OCI-M2 (cell line): ENCODE measurements at regions not wholly inside any gene's neighbourhood (a gene's known extent, or its start where the extent isn't known, plus 50 kb on each side); places are given as distances from the start of the nearest gene placed in this dataset.

Experiments
- DNase-seq: peaks from one replicate; lab custom pipeline; 2025; ENCODE audit not compliant: unreplicated experiment; lab: John Stamatoyannopoulos, UW

DNA sequence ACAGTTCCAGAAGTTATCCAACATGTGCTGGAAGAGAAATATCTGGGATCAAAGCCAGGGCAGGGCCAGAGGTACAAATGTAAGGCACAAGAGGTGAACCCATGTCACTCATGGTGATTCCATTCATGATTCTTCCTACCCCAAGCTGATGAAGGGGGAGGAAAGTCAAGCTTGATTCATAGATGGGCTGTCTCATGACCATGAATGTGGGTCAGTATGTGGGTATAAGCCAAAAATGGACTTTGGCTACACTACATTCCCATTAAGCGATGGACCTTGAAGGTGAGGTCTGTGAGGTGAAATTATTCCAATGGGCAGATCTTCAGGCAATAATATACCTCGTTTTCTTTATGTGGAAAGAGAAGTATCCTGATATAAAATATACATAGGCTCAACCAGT is 217.1 kb downstream of the BTG1 start:
- DNase-seq = no peak

DNA sequence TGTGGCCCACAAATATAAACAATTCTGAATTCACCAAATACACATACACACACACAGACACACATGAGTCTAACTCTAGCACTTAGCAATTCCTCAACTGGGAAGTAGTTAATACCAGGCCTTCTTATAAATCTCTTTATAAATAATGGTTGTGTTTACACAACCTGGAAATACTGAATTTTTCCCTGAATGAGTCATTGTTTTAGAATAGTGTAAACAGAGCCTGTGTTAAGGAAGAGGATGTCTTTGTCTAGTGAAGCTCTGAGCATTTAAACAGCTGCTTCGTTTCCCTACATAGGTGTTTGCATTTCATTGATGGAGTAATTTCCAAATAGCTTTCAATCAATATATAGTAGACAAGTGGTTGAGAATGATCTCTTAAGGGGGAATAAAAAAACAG is 218.8 kb downstream of the BTG1 start:
- no peak for DNase-seq

DNA sequence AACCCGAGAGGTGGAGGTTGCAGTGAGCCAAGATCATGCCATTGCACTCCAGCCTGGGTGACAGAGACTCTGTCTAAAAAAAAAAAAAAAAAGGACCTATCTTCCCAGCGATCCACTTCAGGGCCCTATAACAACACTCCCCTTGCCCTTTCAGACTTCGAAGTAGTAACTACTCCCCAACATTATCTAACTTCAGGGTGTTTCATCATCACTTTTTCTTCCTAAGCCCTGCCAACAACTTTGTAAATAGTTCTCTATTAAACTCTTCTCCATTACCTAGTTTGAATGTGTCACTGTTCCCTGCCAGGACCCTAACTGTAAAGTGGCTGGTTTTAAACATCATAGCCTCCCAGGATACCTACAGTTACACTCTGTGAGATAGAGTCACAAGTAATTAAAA is 220.8 kb downstream of the BTG1 start:
- DNase-seq = no peak

DNA sequence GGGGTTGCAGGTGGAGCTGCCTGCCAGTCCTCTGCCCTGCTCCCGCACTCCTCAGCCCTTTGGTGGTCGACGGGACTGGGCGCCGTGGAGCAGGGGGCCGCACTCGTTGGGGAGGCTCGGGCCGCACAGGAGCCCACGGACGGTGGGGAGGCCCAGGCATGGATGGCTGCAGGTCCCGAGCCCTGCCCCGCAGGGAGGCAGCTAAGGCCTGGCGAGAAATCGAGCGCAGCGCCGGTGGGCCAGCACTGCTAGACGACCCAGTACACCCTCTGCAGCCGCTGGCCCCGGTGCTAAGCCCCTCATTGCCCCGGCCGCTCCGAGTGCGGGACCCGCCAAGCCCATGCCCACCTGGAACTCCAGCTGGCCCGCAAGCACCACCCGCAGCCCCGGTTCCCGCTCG is 221.8 kb downstream of the BTG1 start:
- no peak for DNase-seq

DNA sequence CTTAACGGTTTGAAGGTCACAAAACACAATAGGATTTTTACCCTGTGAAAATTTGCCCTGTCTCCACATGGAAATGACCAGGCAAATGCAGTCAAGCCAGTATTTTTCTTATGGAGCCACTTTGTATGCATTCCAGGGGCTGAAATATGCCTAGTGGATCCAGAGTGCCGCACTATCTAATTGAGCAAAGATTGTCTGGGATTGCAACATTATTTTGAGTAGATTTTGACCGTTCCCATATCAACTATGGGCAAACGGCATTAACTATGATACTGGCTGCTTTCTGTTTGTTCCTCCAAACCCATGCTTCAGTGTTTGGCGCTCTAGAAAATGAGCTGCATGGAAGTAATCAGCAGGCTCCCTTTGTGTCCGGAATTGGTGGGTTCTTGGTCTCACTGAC is 223.0 kb downstream of the BTG1 start:
- DNase-seq = no peak

DNA sequence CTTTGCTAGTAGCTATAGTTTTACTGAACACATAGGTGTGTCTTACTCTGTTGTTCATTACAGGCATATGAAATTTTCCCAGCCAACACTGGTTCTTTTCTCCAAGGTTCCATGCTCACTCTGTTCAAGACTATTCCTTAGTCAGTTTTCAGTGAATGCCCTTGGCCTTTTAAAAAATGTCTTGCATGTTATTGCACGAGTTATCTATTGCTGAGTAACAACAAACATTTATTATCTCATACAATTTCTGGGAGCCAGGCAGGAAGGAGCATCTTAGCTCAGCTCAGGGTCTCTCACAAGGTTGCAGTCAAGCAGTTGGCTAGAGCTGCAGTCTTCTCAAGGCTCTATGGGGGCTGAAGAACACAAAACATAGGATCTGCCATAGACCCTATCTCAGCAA is 223.5 kb downstream of the BTG1 start:
- no peak for DNase-seq

DNA sequence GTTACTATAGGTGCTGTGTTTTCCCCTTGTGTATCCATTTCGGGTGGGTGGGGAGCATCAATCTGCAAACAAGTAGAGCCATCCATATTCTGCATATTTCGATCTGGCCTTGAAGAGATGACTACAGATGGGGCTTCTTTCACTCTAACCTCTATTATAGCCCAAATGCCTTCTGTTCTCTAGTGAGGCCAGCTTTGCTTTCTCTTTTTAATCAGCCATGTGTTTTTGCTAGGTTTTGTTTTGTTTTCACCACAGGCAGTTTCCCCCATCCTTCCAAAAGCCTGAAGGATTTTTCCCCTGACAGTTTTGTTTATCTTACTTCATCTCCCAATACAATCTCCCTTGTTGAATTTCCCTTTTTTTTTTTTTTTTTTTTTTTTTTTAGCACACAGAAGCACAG is 224.1 kb downstream of the BTG1 start:
- DNase-seq = no peak

DNA sequence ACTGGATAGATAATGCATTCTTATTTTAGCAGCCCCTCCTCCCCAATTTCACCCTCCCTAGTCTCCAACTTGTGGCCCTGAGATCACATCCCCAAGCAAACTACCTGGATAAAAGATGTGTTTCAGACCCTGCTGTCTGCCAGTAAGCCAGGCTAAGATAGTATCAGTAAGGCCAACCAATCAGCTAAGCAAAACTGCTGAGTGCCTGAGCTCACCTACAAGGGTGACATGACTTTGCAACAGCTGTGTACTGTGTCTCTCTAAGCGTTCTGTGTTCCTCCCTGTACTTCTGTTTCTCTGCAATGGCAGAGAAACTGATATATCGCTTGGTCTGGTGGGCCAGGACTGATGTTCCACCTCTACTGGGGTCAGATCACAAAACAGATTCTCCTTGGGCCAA is 224.9 kb downstream of the BTG1 start:
- DNase-seq = no peak

DNA sequence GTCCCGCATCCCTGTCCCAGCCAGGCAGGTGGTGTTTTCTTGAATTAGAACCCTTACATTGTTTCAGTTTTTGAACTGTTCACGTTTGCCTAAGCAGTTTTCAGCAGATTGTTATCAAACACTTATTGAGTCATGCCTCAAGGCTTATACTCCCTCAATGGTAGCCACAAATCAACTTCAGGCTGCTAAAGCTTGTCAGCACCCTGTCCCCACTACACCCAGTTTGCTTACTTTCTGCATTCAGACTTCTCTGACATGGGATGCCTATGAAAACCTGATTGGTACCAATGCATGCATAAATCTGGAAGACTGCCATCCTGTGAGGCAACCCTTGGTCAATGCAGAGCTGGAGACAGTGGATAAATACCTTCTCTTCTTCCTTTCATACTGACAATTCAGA is 225.4 kb downstream of the BTG1 start:
- no peak for DNase-seq

DNA sequence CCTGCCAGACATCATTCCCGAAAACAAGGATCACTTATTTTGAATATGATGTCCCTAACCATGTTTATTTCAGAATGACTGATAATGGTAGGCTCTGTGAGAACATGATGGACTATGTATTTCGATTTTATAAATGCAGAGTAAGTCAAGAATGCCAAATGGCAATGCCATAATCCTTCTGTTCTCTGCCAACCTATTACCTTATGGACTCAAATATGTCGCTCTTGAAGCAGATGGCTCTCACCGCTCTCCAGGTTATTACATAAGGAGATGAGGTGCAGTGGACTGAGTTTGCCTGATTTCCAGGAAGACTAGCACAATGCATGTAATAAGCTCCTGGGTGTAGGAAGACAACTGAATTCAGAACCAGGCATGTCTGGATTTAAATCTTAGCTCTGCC is 227.2 kb downstream of the BTG1 start:
- DNase-seq = no peak

DNA sequence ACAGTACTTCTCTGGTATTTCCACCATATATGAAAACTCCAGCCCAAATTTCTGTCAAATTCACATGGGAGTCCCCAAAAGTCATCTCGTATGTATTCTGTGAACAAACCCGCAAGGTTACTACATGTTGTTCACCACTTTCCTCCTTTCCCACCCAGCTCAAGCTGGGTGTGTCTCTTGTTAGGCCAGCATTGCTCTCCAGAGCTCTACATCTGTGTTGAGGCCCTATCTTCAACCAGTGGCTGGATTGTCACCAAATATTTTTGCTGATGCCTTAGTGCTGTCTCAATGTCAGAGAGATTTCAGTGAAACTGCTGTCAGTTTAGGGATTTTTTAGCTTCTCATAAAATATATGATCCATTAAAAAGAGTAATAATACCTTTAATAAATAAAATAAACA is 230.9 kb downstream of the BTG1 start:
- no peak for DNase-seq

DNA sequence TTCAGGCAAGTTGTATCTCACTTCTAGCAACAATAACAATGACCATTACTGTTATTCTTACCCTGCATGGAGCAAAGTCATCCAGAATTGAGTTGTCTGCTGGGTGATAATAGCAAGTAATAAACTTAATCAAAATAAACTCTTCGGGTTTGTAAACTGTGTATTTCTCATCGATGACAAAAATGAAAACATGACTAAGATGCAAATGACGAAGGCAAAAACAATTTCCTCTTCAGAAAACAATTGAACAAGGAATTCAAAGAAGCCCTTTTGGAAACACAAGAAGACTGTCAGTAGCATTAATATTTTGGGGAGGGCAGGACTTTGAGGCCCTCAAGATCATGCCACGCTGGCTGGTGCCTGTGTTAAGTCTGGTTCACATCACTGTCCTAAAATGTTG is 232.0 kb downstream of the BTG1 start:
- no peak for DNase-seq

DNA sequence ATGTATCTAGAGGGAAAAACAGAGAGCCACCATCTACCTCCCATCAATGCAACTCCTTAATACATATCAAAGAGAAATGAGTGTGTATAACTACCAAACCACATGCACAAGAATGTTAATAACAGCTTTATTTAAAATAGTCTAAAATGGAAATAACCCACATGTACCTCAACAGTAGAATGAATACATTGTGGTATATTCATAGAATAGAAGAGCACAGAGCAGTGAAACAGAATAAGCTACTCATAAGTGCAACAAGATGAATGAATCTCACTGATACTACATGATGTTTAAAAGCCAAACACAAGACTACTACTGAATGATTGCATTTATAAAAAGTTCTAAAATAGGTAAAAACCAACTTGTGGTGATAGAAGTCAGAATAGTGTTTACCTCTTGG is 232.5 kb downstream of the BTG1 start:
- no peak for DNase-seq

DNA sequence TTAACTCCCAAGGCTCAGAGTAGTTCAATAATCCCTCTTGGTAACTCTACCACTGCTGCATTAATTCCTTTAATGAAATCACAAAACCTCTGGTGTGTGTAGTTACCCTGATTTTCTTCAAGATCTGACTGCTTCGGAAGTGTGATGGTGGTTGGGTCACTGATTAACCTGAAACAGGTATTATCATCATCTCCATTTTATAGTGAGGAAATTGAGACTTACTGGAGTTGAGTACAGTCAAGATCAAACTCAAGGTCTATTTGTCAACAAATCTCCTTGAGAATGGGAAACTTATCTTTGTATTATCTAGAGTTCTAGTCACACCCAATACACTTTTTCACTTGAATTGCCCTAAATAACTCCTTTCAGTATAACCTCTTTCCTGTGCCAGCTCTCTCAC is 233.5 kb downstream of the BTG1 start:
- DNase-seq = no peak

DNA sequence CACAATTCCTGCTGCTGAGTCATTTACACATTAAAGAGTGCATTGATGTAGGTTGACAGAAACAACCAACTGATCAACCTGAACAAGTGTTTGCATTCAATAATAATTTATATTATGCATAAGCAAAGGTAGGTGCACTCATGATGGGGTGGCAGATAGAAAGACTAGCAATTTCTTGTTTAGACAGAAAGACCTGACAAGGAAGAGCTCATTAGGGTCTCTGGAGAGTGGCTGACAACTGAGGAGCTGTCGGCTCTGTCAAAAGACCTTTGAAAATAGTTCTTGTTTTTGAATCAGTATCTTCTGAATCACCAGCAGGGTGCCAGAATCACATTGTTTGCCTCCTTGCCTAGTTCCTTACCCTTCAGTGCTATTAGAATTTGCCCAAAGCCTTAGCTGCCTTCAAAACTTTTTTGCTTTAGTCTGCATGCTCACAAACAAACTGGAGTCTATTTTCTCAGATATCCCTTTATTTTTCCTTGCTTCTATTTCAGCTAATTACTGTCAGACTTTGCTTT is 234.7 kb downstream of the BTG1 start:
- DNase-seq = no peak

DNA sequence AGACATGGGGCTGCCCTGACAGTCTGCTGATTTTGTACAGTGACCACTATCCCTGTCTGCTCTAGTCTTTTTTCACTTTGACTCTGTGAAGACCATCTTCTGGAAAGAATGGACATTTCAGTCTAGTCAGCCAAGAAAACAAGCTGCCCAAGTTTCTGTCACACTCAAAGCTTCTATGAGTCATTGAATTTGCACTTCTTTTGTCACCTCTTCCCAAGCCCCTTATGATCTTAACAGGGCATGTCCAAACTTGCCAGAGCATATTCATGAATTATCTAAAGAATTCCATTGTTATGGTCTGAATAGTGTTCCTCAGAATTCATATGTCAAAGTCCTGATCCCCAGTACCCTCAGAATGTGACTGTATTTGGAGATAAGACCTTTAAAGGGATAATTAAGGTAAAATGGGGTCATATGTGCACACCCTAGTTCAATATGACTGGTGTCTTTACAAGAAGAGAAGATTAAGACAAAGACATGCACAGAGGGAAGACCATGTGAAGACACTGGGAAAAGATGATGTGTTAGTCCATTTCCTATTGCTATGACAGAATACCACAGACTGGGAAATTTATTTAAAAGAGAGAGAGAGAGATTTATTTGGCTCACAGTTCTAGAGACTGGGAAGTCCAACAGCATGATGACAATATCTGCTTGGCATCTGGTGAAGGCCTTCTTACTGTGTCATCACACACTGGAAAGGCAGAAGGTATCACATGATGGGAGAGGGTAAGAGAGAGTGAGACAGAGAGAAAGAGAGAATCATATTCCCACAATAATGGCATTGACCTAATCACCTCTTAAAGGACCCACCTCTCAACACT is 242.6 kb downstream of the BTG1 start:
- no peak for DNase-seq

DNA sequence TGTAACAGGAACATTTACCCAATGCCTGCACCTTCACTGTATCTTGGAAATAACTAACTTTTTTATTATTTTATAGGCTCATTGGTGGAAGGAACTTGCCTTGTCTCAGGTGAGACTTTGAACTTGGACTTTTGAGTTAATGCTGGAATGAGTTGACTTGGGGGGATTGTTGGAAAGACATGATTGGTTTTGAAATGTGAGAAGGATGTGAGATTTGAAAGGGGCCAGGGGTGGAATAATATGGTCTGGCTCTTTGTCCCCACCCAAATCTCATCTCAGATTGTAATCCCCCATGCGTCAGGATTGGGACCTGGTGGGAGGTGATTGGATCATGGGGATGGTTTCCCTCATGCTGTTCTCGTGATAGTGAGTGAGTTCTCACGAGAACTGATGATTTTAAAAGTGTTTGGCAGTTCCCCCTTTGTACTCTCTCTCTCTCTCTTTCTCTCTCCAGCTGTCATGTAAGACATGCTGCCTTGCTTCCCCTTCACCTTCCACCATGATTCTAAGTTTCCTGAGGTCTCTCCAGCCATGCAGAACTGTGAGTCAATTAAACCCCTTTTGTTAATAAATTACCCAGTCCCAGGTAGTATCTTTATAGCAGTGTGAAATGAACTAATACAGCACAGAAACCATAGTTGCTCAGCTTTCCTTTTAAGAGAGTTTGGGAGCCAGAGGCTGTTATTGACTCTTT is 244.1 kb downstream of the BTG1 start:
- DNase-seq = no peak

DNA sequence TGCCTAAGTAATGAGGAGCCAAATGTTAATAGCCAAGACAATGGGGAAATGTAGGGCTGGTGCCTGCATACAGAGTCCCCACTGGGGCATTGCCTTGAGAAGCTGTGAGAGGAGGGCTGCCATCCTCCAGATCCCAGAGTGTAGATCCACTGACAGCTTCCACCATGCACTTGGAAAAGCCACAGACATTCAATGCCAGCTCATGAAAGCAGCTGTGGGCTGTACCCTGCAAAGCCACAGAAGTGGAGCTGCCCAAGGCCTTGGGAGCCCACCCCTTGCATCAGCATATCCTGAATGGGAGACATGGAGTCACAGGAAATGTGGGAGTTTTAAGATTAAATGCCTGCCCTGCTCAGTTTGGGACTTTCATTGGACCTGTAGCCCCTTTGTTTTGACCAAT is 244.7 kb downstream of the BTG1 start:
- no peak for DNase-seq

DNA sequence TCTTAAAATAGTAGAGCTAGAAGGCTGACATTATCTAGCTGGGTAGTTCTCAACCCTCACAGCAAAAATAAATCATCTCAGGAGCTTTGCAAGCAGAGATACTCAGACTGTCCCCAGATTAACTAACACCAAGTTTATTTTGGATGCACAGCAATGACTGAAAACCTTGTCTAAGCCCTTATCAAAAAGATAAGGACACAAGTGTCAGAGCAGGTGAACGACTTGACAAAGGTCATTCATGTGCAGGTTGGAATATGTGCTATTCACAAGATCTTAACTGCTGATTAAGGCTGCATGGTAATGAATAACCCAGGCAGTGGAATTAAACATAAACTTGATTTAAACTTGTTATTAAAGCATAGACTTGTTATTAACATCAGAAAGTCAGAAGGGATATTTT is 246.6 kb downstream of the BTG1 start:
- no peak for DNase-seq

DNA sequence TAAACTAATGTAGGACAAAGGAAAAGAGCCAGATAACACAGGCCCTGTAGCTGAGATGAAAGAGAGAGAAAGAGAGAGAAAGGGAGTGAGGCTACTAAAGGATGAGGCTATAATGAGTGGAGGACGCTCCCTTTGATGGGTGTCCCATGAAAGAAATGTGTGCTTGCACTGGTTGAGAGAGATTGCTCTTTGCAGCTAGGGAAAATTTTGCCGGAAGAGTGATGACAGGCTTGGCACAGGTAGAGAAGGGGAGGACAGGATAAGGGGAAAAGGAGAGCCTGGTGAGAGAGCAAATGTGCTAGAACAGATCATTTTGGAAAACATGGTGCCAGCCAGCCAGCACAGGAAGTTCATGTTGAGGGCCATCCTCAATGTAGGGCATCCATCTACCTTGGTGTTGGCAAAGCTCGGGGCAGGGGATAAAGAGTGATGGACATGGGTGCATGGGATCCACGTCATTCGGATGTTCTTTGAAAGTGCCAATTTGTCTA is 248.6 kb downstream of the BTG1 start:
- no peak for DNase-seq

DNA sequence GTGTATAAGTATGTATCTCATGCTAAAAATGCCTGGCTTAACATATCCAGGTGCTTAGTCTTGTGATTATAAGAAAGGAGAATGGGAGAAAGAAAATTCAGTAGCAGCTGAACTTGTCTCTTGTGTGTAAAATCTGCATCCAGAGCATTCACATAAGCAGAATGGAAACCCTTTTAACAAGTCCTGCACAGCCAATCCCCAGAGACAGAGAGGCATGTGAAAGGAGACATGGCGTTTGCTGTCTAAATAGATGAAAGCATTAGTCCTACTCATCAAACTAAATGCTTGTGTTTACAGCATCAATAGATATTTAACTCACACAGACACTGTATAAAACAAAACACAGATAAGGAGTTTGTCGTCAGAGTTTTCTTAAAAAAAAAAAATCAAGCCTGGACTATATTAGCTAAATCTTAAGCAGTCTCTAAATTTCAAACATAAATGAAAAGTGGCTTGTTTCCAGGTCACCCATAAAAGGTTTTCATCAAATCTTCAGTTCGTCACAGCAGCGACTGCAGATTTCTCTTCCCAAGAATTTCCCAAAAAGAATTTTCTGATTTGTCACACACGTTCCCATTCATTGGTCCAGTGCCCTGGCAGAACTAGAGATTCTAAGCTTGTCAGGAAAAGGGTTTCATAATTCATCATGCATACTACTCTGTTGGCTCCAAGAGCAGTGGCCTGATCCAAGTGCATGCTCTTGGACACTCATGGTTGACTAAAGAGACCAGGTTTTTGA is 249.2 kb downstream of the BTG1 start:
- DNase-seq = no peak

DNA sequence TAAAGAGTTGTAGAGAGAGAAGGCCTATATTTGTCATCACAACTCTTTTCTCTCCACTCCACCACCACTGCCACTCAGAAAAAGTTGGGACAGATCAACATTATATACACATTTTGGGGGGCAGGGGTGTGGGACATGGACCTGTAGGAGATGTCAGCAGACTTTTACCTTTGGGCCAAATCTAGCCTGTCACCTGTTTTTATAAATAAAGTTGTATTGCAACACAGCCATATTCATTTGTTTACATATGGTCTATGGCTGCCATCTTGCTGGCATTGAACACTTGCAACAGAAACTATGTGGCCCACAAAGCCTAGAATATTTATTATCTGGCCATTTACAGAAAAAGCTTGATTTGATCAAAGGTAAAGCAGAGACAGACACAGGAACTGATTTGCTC is 250.7 kb downstream of the BTG1 start:
- DNase-seq = no peak
